Mucosa of descending colon (tissue), 3 donors: ENCODE measurements at regions not wholly inside any gene's neighbourhood (a gene's known extent, or its start where the extent isn't known, plus 50 kb on each side); places are given as distances from the start of the nearest gene placed in this dataset.

Experiments used
- ATAC-seq: fragments of 200-7000 bp; cut with Tn5 transposase; one replicate; pipeline ENCODE4 v1.9.1; 2020; ENCODE audit warnings: mild to moderate bottlenecking, moderate library complexity
- DNase-seq, 3 donors: peaks; one replicate each; pipeline ENCODE4 v3.0.0-alpha.2; 2020
- H3K36me3 ChIP-seq: fragments of 200-600 bp; one replicate; pipeline ENCODE4 v1.8.0; 2021; ENCODE audit warnings: low read depth, mild to moderate bottlenecking
- H3K4me1 ChIP-seq: fragments of 200-600 bp; one replicate; pipeline ENCODE4 v1.8.0; 2021; ENCODE audit warnings: low read depth, mild to moderate bottlenecking
- H3K4me3 ChIP-seq: fragments of 200-600 bp; one replicate; pipeline ENCODE4 v1.8.0; 2021; ENCODE audit warnings: mild to moderate bottlenecking
- H3K9me3 ChIP-seq: fragments of 200-600 bp; one replicate; pipeline ENCODE4 v1.8.0; 2021; ENCODE audit warnings: mild to moderate bottlenecking
- CTCF ChIP-seq: fragments of 200-600 bp; IDR thresholded peaks from one replicate; pipeline ENCODE4 v1.8.0; 2022; ENCODE audit warnings: antibody characterized with exemption, mild to moderate bottlenecking
- intact Hi-C, 2 donors: fragments of 100-400 bp; cut with DNase I in 1 of 2; cut with micrococcal nuclease in 1 of 2; formaldehyde crosslinking; loops; one replicate each; pipeline versions ENCODE4 v1.11.0 to v1.11.1; 2022; cut with DNase I, micrococcal nuclease
- donor health status: DM: no; HTN: no; CAD: no; lungs with moderate emphysema.
- donor health status: DM: no; HTN: no; CAD: no.
- donor health status: DM: no; HTN: yes; CAD: no.

GRCh38 chr10:56567580-56567979 lies 206.5 kb upstream of the ZWINT start:
- intact Hi-C loops = no loop called here
- ATAC-seq (no peak), DNase-seq (no peak)
- Histone ChIP-seq H3K4me3 (no peak overlapping the region), H3K9me3 (peaks cover 5% of the 10 kb centered on the region), H3K36me3 (no peaks in the 10 kb centered on the region), H3K4me1 (no peaks in the 10 kb centered on the region)
- no peak for TF ChIP-seq CTCF

- no peaks in the 10 kb centered on the region for H3K9me3 ChIP-seq
- TF ChIP-seq CTCF = no peak
- ATAC-seq = no peak
- intact Hi-C loops = no loop called here
- H3K36me3 ChIP-seq = no peaks in the 10 kb centered on the region
- DNase-seq = no peak
- no peak overlapping the region for H3K4me3 ChIP-seq
- no peaks in the 10 kb centered on the region for H3K4me1 ChIP-seq
Observed at GRCh38 chr10:56561336-56561735, 200.3 kb upstream of the ZWINT start.

GRCh38 chr10:56551037-56551436 lies 190.0 kb upstream of the ZWINT start:
- no peak overlapping the region for H3K4me3 ChIP-seq
- no peaks in the 10 kb centered on the region for H3K4me1 ChIP-seq
- no peak for TF ChIP-seq CTCF
- no peaks in the 10 kb centered on the region for H3K36me3 ChIP-seq
- intact Hi-C loops = no loop called here
- H3K9me3 ChIP-seq = peaks cover 3% of the 10 kb centered on the region
- DNase-seq (no peak), ATAC-seq (no peak)

GRCh38 chr10:56547163-56547562 lies 186.1 kb upstream of the ZWINT start:
- peaks cover 3% of the 10 kb centered on the region for H3K9me3 ChIP-seq
- intact Hi-C loops = no loop called here
- H3K36me3 ChIP-seq = no peaks in the 10 kb centered on the region
- DNase-seq (no peak), ATAC-seq (no peak)
- H3K4me1 ChIP-seq = no peaks in the 10 kb centered on the region
- H3K4me3 ChIP-seq = no peak overlapping the region
- no peak for TF ChIP-seq CTCF

- TF ChIP-seq CTCF = no peak
- Histone ChIP-seq H3K4me1 (no peaks in the 10 kb centered on the region), H3K4me3 (no peak overlapping the region), H3K9me3 (no peaks in the 10 kb centered on the region), H3K36me3 (no peaks in the 10 kb centered on the region)
- DNase-seq (no peak), ATAC-seq (no peak)
- intact Hi-C loops = no loop called here
Observed at GRCh38 chr10:56537984-56538383, 176.9 kb upstream of the ZWINT start.

- ATAC-seq (no peak), DNase-seq (no peak)
- Histone ChIP-seq H3K4me1 (no peaks in the 10 kb centered on the region), H3K4me3 (no peak overlapping the region), H3K36me3 (no peaks in the 10 kb centered on the region), H3K9me3 (no peaks in the 10 kb centered on the region)
- TF ChIP-seq CTCF = no peak
- intact Hi-C loops = no loop called here
Observed at GRCh38 chr10:56522166-56522565, 161.1 kb upstream of the ZWINT start.
